HepG2 (cell line): ENCODE measurements at regions not wholly inside any gene's neighbourhood (a gene's known extent, or its start where the extent isn't known, plus 50 kb on each side); places are given as distances from the start of the nearest gene placed in this dataset.
A peak's percentile ranks its signal among the peaks of the same experiment; 100 is the strongest.

Experiments
- ATAC-seq: fragments of 200-7000 bp; cut with Tn5 transposase; 3 replicates; pipeline ENCODE4 v1.9.1; 2020; ENCODE audit warnings: mild to moderate bottlenecking, moderate library complexity
- BruUV-seq: library from RNA; stranded (reverse); fragments of 400-500 nt; replicated peaks from 2 replicates; lab custom pipeline; 2021; lab: Mats Ljungman, UMichigan
- CTCF ChIA-PET: fragments of 300-600 bp; formaldehyde crosslinking; extraction: SDS; loops from one replicate; lab custom pipeline; 2021; ENCODE audit warnings: low total read pairs, inconsistent platforms, low intra/inter-chr PET ratio; lab: Yijun Ruan, JAX
- POLR2A ChIA-PET: fragments of 350-600 bp; sonication (Branson Sonifier 250); formaldehyde crosslinking; loops from one replicate; lab custom pipeline; 2020; ENCODE audit warnings: antibody characterized with exemption, inconsistent platforms; lab: Yijun Ruan, JAX
- DNase-seq: peaks from one replicate; pipeline ENCODE4 v3.0.0-alpha.2; 2015; ENCODE audit warnings: low spot score
- FAIRE-seq: peaks from 3 replicates; lab custom pipeline; 2011; peaks lifted over from hg19 to GRCh38; lab: Jason Lieb, UNC
- H2AFZ ChIP-seq: one replicate; pipeline ENCODE4 v1.6.1; 2011; ENCODE audit warnings: low read length, inconsistent platforms
- H3K27ac ChIP-seq: fragments of 300-600 bp; 3 replicates; pipeline ENCODE4 v1.8.0; 2011; ENCODE audit warnings: mixed run types, mild to moderate bottlenecking, mixed read lengths, low read length, inconsistent platforms; ENCODE audit not compliant: insufficient read depth; ENCODE audit errors: extremely low read length
- H3K27me3 ChIP-seq, 2 experiments: fragments of 200-600 bp in 1 of 2; 2 replicates in 1 of 2; 3 replicates in 1 of 2; pipeline versions ENCODE4 v1.6.0 to v1.8.0; 2011; ENCODE audit warnings: low read length in 2 of 2, mild to moderate bottlenecking in 2 of 2, moderate library complexity in 2 of 2, inconsistent platforms in 1 of 2; ENCODE audit not compliant: insufficient read depth in 2 of 2, control insufficient read depth in 1 of 2
- H3K36me3 ChIP-seq, 2 experiments: fragments of 200-600 bp in 1 of 2; replicated peaks in 1 of 2; 2 replicates in 1 of 2; 3 replicates in 1 of 2; pipeline versions ENCODE4 v1.5.1 to v1.8.0; 2011; ENCODE audit warnings: low read length in 2 of 2, inconsistent platforms in 1 of 2; ENCODE audit not compliant: insufficient read depth in 2 of 2, control insufficient read depth in 1 of 2
- H3K4me1 ChIP-seq: 2 replicates; pipeline ENCODE4 v1.5.1; 2012; ENCODE audit warnings: low read length, inconsistent platforms; ENCODE audit not compliant: insufficient read depth
- H3K4me2 ChIP-seq: 2 replicates; pipeline ENCODE4 v1.6.0; 2011; ENCODE audit warnings: low read depth, low read length, inconsistent platforms
- H3K4me3 ChIP-seq, 3 experiments: fragments of 200-600 bp in 1 of 3; sonication (generic), shearing (Covaris generic) in 1 of 3; replicated peaks in 1 of 3; 2 replicates each; pipeline ENCODE4 v1.5.1; 2011 to 2016; ENCODE audit warnings: low read length in 3 of 3, inconsistent platforms in 2 of 3, low read depth in 2 of 3, mild to moderate bottlenecking in 2 of 3, control low read depth in 1 of 3, mixed read lengths in 1 of 3; ENCODE audit not compliant: insufficient read depth in 1 of 3
- H3K79me2 ChIP-seq: one replicate; pipeline ENCODE4 v1.6.1; 2011; ENCODE audit warnings: low read length, inconsistent platforms; ENCODE audit not compliant: insufficient read depth
- H3K9ac ChIP-seq: 2 replicates; pipeline ENCODE4 v1.6.0; 2011; ENCODE audit warnings: mild to moderate bottlenecking, low read depth, low read length, inconsistent platforms; ENCODE audit not compliant: insufficient read depth
- H3K9me3 ChIP-seq: 2 replicates; pipeline ENCODE4 v1.5.1; 2012; ENCODE audit warnings: mild to moderate bottlenecking, low read length
- H4K20me1 ChIP-seq: 2 replicates; pipeline ENCODE4 v1.6.0; 2011; ENCODE audit warnings: inconsistent platforms, mild to moderate bottlenecking, low read length, moderate library complexity; ENCODE audit not compliant: insufficient read depth
- CEBPB ChIP-seq: IDR thresholded peaks from 2 replicates; pipeline ENCODE4 v1.6.1; 2011; ENCODE audit warnings: low read depth, low read length, improper control_type of control experiment, borderline replicate concordance
- CEBPG ChIP-seq: IDR thresholded peaks from 2 replicates; pipeline ENCODE4 v1.6.1; 2016
- ELF4 ChIP-seq: sonication (generic); formaldehyde crosslinking; IDR thresholded peaks from 2 replicates; pipeline ENCODE4 v1.5.0; 2020; ENCODE audit warnings: missing genetic modification reagents, mild to moderate bottlenecking, moderate library complexity, borderline replicate concordance
- EP300 ChIP-seq, 3 experiments: sonication (generic) in 1 of 3; formaldehyde crosslinking in 1 of 3; IDR thresholded peaks; 2 replicates each; pipeline versions ENCODE4 v1.5.1 to v1.6.1; 2011 to 2020; ENCODE audit warnings: low read depth in 2 of 3, low read length in 2 of 3, borderline replicate concordance in 1 of 3, improper control_type of control experiment in 1 of 3, mild to moderate bottlenecking in 1 of 3, missing genetic modification reagents in 1 of 3, moderate library complexity in 1 of 3
- ETV6 ChIP-seq: sonication (generic); formaldehyde crosslinking; conservative IDR thresholded peaks from 2 replicates; pipeline ENCODE4 v1.4.0; 2020; ENCODE audit warnings: missing genetic modification reagents
- FOXA3 ChIP-seq: IDR thresholded peaks from 2 replicates; pipeline ENCODE4 v1.6.1; 2016; ENCODE audit warnings: missing genetic modification reagents, missing compliant biosample characterization
- GATAD2A ChIP-seq: IDR thresholded peaks from 2 replicates; pipeline ENCODE4 v1.6.1; 2016
- MIER2 ChIP-seq: IDR thresholded peaks from 2 replicates; pipeline ENCODE4 v1.6.1; 2016; ENCODE audit warnings: missing biosample characterization, missing genetic modification reagents
- NCOA2 ChIP-seq: sonication (generic); formaldehyde crosslinking; IDR thresholded peaks from 2 replicates; pipeline ENCODE4 v1.8.0; 2022; ENCODE audit warnings: inconsistent platforms
- SOX13 ChIP-seq, 3 experiments: fragments of 450-650 bp in 1 of 3; sonication (generic) in 1 of 3; formaldehyde crosslinking in 1 of 3; IDR thresholded peaks in 2 of 3; conservative IDR thresholded peaks in 1 of 3; 2 replicates each; pipeline versions ENCODE4 v1.5.0 to v1.6.1; 2016 to 2020; ENCODE audit warnings: antibody characterized with exemption in 1 of 3, mild to moderate bottlenecking in 1 of 3, missing compliant biosample characterization in 1 of 3, missing genetic modification reagents in 1 of 3, moderate library complexity in 1 of 3
- ZNF660 ChIP-seq: sonication (generic); formaldehyde crosslinking; IDR thresholded peaks from 2 replicates; pipeline ENCODE4 v1.5.1; 2020; ENCODE audit warnings: mild to moderate bottlenecking, low read depth, missing genetic modification reagents, borderline replicate concordance
- WGBS: methylation state at CpG from one replicate; pipeline ENCODE4 v1.1.6; 2017; ENCODE audit warnings: low lambda C conversion rate; 5-methylcytosine and 5-hydroxymethylcytosine counted together
- in situ Hi-C: cut with HindIII; loops from 2 replicates; pipeline ENCODE4 v1.10.0; 2017; ENCODE audit warnings: low pct_unique_long_range_greater_than_20kb; ENCODE audit not compliant: extremely low pct_ligation_motif_present
- intact Hi-C: fragments of 100-400 bp; cut with micrococcal nuclease; formaldehyde crosslinking; loops from one replicate; pipeline ENCODE4 v1.10.0; 2022; ENCODE audit not compliant: unreplicated experiment
- TF ChIP-seq, protein P1 (sequence below): sonication (generic); formaldehyde crosslinking; IDR thresholded peaks from 2 replicates; pipeline ENCODE4 v1.4.0; 2020; ENCODE audit warnings: missing genetic modification reagents
- TF ChIP-seq, protein P2 (sequence below): sonication (generic); formaldehyde crosslinking; IDR thresholded peaks from 2 replicates; pipeline ENCODE4 v1.5.1; 2020; ENCODE audit warnings: mild to moderate bottlenecking, moderate library complexity, missing genetic modification reagents

DNA sequence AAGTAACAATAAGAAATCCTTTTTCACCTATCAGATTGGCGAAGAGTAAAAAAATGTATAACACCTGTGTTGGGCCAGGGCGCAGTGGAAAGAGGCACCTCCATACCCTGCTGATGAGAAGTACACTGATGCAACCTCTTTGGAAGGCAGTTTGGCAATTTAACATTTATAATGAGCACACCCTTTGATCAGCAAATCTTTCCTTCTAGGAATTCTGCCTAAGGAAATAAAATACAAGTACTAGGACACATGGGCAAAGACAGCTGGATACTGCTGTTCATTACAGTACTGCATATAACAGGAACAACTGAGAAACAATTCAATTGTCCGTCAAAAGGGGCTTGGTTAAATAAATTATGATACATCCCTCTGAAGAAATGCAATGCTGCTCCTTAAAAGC lies 110.1 kb downstream of the RPL27A start:
- CTCF ChIA-PET: no interaction called here
- no peaks in the 10 kb centered on the region for H4K20me1 ChIP-seq
- peak overlapping the region; percentile 89 for H3K4me2 ChIP-seq
- peaks cover 9% of the 10 kb centered on the region for H3K79me2 ChIP-seq
- FAIRE-seq (no peak), ATAC-seq (no peak), DNase-seq (no peak)
- TF ChIP-seq ETV6 (CRISPR knock-in tag): no peak
- TF ChIP-seq ZNF660 (CRISPR knock-in tag): no peak
- 85% methylated on average over 3 of the region's 3 CpGs for WGBS
- H2AFZ ChIP-seq: no peak overlapping the region
- H3K9ac ChIP-seq: no peak overlapping the region
- H3K4me3 ChIP-seq: no peak overlapping the region
- POLR2A ChIA-PET: interaction anchor here (0.8 to 1.2 kb wide), 3 partner anchors 18 to 109 kb away, joined by 3 to 10 read pairs (median 7); partner anchors contain the start of genes RPL27A and TRIM66
- no peaks in the 10 kb centered on the region for H3K36me3 ChIP-seq
- in situ Hi-C loops: no loop called here
- H3K27me3 ChIP-seq: no peaks in the 10 kb centered on the region
- no peak overlapping the region for H3K27ac ChIP-seq
- H3K4me1 ChIP-seq: peaks cover 50% of the 10 kb centered on the region
- BruUV-seq: no TSS peak
- intact Hi-C loops: no loop called here
- H3K9me3 ChIP-seq: no peaks in the 10 kb centered on the region

DNA sequence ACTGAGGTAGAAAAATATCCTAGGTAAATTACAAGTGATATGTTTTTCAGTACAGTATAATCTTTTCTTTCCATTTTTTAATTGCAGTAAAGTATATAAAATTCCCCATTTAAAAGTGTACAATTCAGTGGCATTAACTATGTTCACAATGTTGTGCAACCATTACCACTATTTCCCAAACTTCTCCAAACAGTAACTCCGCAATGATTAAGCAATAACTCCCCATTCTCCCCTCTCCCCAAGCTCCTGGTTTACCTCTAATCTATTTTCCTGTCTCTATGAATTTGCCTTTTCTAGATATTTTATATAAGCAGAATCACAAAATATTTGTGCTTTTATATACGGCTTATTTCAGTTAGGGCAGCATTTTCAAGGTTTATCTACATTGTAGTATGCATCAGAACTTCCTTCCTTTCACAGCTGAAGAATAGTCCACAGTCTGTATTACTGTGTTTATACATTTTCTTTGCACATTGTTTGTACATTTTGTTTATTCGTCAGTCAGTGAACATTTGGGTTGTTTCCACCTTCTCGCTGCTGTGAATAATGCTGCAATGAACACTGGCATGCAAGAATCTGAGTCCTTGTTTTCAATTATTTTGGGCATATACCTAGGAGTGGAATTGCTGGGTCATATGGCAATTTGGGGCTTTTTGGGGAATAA lies 110.7 kb downstream of the RPL27A start:
- peak overlapping the region in 2 of 3 experiments; percentile 9 to 62; a peak in 3 of 6 replicates for H3K4me3 ChIP-seq
- no peak for ATAC-seq
- ChIA-PET POLR2A (interaction anchor here (0.8 to 1.2 kb wide), 3 partner anchors 18 to 110 kb away, joined by 3 to 10 read pairs (median 7); partner anchors contain the start of genes RPL27A and TRIM66), CTCF (no interaction called here)
- H3K27ac ChIP-seq: peak overlapping the region; percentile 45
- H3K36me3 ChIP-seq: no peaks in the 10 kb centered on the region
- H4K20me1 ChIP-seq: no peaks in the 10 kb centered on the region
- in situ Hi-C loops: no loop called here
- H3K9me3 ChIP-seq: no peaks in the 10 kb centered on the region
- no peak overlapping the region for H3K9ac ChIP-seq
- H3K79me2 ChIP-seq: peaks cover 9% of the 10 kb centered on the region
- DNase-seq: peak; percentile 30
- no peak overlapping the region for H2AFZ ChIP-seq
- H3K27me3 ChIP-seq: no peaks in the 10 kb centered on the region
- WGBS: 11% methylated on average over 4 of the region's 4 CpGs
- intact Hi-C loops: no loop called here
- BruUV-seq: no TSS peak
- H3K4me2 ChIP-seq: peak overlapping the region; percentile 89
- FAIRE-seq: peak; percentile 78
- peaks cover 50% of the 10 kb centered on the region for H3K4me1 ChIP-seq
- TF ChIP-seq GATAD2A (peak; percentile 62; the same call in 1 of the 2 replicates), FOXA3 (0 out of 2 replicates have a peak, but pooled peaks have one; percentile 28), ELF4 (no peak), SOX13 (IDR thresholded peaks at IDR 0.05) (no peak), SOX13 (CRISPR knock-in tag; conservative IDR thresholded peaks at IDR 0.05 in 1 of 2, IDR thresholded peaks at IDR 0.05 in 1 of 2) (peak in 1 of 2 experiments; percentile 48; a peak in 1 of 4 replicates), CEBPG (CRISPR knock-in tag) (peak; percentile 96), CEBPB (peak; percentile 95), MIER2 (no peak), EP300 (IDR thresholded peaks at IDR 0.05; ENCODE audit: low read depth in 2 of 2, low read length in 2 of 2) (peak in 1 of 2 experiments; percentile 30; a peak in 1 of 4 replicates), EP300 (CRISPR knock-in tag; IDR thresholded peaks at IDR 0.05; ENCODE audit: borderline replicate concordance) (no peak), NCOA2 (CRISPR knock-in tag) (0 out of 2 replicates have a peak, but pooled peaks have one; percentile 23)
- TF ChIP-seq, protein P1, sequence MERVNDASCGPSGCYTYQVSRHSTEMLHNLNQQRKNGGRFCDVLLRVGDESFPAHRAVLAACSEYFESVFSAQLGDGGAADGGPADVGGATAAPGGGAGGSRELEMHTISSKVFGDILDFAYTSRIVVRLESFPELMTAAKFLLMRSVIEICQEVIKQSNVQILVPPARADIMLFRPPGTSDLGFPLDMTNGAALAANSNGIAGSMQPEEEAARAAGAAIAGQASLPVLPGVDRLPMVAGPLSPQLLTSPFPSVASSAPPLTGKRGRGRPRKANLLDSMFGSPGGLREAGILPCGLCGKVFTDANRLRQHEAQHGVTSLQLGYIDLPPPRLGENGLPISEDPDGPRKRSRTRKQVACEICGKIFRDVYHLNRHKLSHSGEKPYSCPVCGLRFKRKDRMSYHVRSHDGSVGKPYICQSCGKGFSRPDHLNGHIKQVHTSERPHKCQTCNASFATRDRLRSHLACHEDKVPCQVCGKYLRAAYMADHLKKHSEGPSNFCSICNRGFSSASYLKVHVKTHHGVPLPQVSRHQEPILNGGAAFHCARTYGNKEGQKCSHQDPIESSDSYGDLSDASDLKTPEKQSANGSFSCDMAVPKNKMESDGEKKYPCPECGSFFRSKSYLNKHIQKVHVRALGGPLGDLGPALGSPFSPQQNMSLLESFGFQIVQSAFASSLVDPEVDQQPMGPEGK (CRISPR knock-in tag): peak; percentile 26; the same call in 1 of the 2 replicates
- TF ChIP-seq, protein P2, sequence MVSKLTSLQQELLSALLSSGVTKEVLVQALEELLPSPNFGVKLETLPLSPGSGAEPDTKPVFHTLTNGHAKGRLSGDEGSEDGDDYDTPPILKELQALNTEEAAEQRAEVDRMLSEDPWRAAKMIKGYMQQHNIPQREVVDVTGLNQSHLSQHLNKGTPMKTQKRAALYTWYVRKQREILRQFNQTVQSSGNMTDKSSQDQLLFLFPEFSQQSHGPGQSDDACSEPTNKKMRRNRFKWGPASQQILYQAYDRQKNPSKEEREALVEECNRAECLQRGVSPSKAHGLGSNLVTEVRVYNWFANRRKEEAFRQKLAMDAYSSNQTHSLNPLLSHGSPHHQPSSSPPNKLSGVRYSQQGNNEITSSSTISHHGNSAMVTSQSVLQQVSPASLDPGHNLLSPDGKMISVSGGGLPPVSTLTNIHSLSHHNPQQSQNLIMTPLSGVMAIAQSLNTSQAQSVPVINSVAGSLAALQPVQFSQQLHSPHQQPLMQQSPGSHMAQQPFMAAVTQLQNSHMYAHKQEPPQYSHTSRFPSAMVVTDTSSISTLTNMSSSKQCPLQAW (CRISPR knock-in tag): no peak
